ENCODE measurements at regions not wholly inside any gene's neighbourhood (a gene's known extent, or its start where the extent isn't known, plus 50 kb on each side); places are given as distances from the start of the nearest gene placed in this dataset.

GRCh38 chr9:127553793-127554192 lies 58.3 kb upstream of the STXBP1 start:
- DNase-seq: no peak

GRCh38 chr9:127554966-127555839 lies 56.9 kb upstream of the STXBP1 start:
- DNase-seq: no peak

- DNase-seq: peak; percentile 64
These were observed 55.9 kb upstream of the STXBP1 start for GRCh38 chr9:127555840-127556820.

GRCh38 chr9:127556871-127557270 lies 55.2 kb upstream of the STXBP1 start:
- no peak for DNase-seq

GRCh38 chr9:127557466-127557869 lies 54.6 kb upstream of the STXBP1 start:
- DNase-seq: no peak

GRCh38 chr9:127557998-127558546 lies 54.0 kb upstream of the STXBP1 start:
- no peak for DNase-seq

- DNase-seq: no peak
These were observed 53.4 kb upstream of the STXBP1 start for GRCh38 chr9:127558581-127559246.

- DNase-seq: no peak
These were observed 52.8 kb upstream of the STXBP1 start for GRCh38 chr9:127559247-127559680.

GRCh38 chr9:127561491-127562278 lies 50.4 kb upstream of the STXBP1 start:
- peak; percentile 22 for DNase-seq
